Prostate gland (tissue), 2 donors: ENCODE measurements at regions not wholly inside any gene's neighbourhood (a gene's known extent, or its start where the extent isn't known, plus 50 kb on each side); places are given as distances from the start of the nearest gene placed in this dataset.
"Not testable (repeated sequence)": the region's sequence is repeated elsewhere in the genome, so short reads cannot be mapped to it uniquely, and the experiment has no call there.

Source experiments
- DNase-seq: peaks from one replicate; pipeline ENCODE4 v3.0.0-alpha.2; 2019; ENCODE audit warnings: low spot score
- H3K27ac ChIP-seq, 2 donors: fragments of 200-600 bp; sonication (generic); 2 replicates each; pipeline ENCODE4 v1.5.1; 2017 to 2019
- H3K27me3 ChIP-seq: fragments of 200-600 bp; sonication (generic); replicated peaks from 2 replicates; pipeline ENCODE4 v1.5.1; 2019; ENCODE audit not compliant: insufficient read depth
- H3K36me3 ChIP-seq, 2 donors: fragments of 200-600 bp; sonication (generic); 1 replicate in 1 of 2; 2 replicates in 1 of 2; pipeline versions ENCODE4 v1.5.1 to v1.8.1; 2017 to 2019
- H3K4me1 ChIP-seq: fragments of 200-600 bp; sonication (generic); replicated peaks from 2 replicates; pipeline ENCODE4 v1.5.1; 2019
- H3K4me3 ChIP-seq, 2 donors: fragments of 200-600 bp; sonication (generic); 2 replicates each; pipeline ENCODE4 v1.5.1; 2017 to 2019
- H3K9me3 ChIP-seq: fragments of 200-600 bp; sonication (generic); 2 replicates; pipeline ENCODE4 v1.5.1; 2017
- POLR2A ChIP-seq: fragments of 450-650 bp; IDR thresholded peaks from one replicate; pipeline ENCODE4 v1.6.1; 2016; ENCODE audit warnings: antibody characterized with exemption, mild to moderate bottlenecking
- POLR2AphosphoS5 ChIP-seq: sonication (generic); formaldehyde crosslinking; IDR thresholded peaks from one replicate; pipeline ENCODE4 v1.6.1; 2017; ENCODE audit warnings: antibody characterized with exemption
- WGBS: methylation state at CpG from one replicate; pipeline ENCODE4 v1.1.5; 2018; 5-methylcytosine and 5-hydroxymethylcytosine counted together
- intact Hi-C: fragments of 100-400 bp; cut with DNase I; formaldehyde crosslinking; loops from one replicate; pipeline ENCODE4 v1.14.2; 2022
- TF ChIP-seq, protein P1 (sequence below), 4 experiments: fragments of 200-600 bp in 2 of 4; fragments of 450-650 bp in 2 of 4; sonication (generic) in 2 of 4; IDR thresholded peaks; 1 replicate in 3 of 4; 2 replicates in 1 of 4; pipeline ENCODE4 v1.5.1; 2016 to 2019; ENCODE audit warnings: antibody characterized with exemption in 4 of 4, mild to moderate bottlenecking in 2 of 4, moderate library complexity in 2 of 4

DNA sequence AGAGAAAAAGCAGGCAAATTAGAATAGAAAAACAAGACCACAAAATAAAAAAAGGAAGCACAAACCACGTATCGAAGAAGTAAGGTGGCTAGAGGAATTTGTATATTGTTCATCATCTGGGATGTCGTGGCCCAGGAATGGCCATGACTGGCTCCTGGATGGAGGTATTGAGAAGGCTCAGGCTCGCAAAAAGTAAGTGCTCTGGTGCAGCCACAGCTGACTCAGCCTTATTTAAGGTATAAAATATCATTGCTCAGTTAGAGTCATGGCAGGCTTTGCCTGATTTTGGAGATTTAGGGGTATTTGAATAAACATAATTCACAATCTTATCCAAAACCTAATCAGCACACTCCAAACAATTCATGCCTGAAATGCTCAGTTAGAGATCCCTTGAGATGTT is 78.4 kb upstream of the FANCL start:
- TF ChIP-seq POLR2A (no peak), POLR2AphosphoS5 (no peak)
- TF ChIP-seq, protein P1, sequence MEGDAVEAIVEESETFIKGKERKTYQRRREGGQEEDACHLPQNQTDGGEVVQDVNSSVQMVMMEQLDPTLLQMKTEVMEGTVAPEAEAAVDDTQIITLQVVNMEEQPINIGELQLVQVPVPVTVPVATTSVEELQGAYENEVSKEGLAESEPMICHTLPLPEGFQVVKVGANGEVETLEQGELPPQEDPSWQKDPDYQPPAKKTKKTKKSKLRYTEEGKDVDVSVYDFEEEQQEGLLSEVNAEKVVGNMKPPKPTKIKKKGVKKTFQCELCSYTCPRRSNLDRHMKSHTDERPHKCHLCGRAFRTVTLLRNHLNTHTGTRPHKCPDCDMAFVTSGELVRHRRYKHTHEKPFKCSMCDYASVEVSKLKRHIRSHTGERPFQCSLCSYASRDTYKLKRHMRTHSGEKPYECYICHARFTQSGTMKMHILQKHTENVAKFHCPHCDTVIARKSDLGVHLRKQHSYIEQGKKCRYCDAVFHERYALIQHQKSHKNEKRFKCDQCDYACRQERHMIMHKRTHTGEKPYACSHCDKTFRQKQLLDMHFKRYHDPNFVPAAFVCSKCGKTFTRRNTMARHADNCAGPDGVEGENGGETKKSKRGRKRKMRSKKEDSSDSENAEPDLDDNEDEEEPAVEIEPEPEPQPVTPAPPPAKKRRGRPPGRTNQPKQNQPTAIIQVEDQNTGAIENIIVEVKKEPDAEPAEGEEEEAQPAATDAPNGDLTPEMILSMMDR (IDR thresholded peaks at IDR 0.05), result no peak
- Histone ChIP-seq H3K4me3 (no peak overlapping the region), H3K27ac (no peak overlapping the region), H3K27me3 (no peaks in the 10 kb centered on the region), H3K4me1 (no peaks in the 10 kb centered on the region), H3K9me3 (no peaks in the 10 kb centered on the region), H3K36me3 (no peaks in the 10 kb centered on the region)
- intact Hi-C loops, result no loop called here
- no peak for DNase-seq
- 57% methylated on average over 4 of the region's 4 CpGs for WGBS

DNA sequence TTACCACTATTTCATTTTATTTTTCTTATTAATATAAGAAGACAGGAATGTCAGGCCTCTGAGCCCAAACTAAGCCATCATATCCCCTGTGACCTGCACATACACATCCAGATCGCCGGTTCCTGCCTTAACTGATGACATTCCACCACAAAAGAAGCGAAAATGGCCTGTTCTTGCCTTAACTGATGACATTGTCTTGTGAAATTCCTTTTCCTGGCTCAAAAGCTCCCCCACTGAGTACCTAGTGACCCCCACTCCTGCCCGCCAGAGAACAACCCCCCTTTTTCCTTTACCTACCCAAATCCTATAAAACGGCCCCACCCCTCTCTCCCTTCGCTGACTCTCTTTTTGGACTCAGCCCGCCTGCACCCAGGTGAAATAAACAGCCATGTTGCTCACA is 77.8 kb upstream of the FANCL start:
- 77% methylated on average over 7 of the region's 7 CpGs for WGBS
- H3K36me3 ChIP-seq, H3K4me1 ChIP-seq, H3K27ac ChIP-seq, DNase-seq, intact Hi-C loops, H3K9me3 ChIP-seq, H3K27me3 ChIP-seq, H3K4me3 ChIP-seq: not testable (repeated sequence)

DNA sequence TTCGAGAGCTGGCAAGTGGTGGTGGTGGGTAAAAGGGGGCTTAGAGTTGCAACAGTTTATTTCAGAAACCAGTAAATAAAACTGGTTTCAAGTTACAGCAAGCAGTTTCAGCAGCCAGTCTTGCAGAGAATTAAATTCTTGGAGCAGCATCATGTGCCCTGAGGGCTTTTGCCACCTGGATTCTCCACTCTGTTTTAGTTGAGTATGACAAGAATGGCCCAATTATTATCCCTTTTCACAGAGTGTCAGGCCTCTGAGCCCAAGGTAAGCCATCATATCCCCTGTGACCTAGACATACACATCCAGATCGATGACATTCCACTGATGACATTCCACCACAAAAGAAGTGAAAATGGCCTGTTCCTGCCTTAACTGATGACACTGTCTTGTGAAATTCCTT is 72.8 kb upstream of the FANCL start:
- Histone ChIP-seq H3K27ac (no peak overlapping the region), H3K27me3 (no peaks in the 10 kb centered on the region), H3K4me1 (no peaks in the 10 kb centered on the region), H3K36me3 (no peaks in the 10 kb centered on the region), H3K4me3 (no peak overlapping the region), H3K9me3 (no peaks in the 10 kb centered on the region)
- no peak for DNase-seq
- intact Hi-C loops, result no loop called here
- 77% methylated on average over 2 of the region's 2 CpGs for WGBS
- TF ChIP-seq POLR2AphosphoS5 (no peak), POLR2A (no peak)
- TF ChIP-seq, protein P1 (IDR thresholded peaks at IDR 0.05), result no peak

GRCh38 chr2:58308435-58308834 is 67.3 kb upstream of the FANCL start:
- H3K4me1 ChIP-seq, result no peaks in the 10 kb centered on the region
- no peak overlapping the region for H3K27ac ChIP-seq
- intact Hi-C loops, result no loop called here
- no peak overlapping the region for H3K4me3 ChIP-seq
- no peak for TF ChIP-seq POLR2A
- TF ChIP-seq POLR2AphosphoS5, result no peak
- TF ChIP-seq, protein P1 (IDR thresholded peaks at IDR 0.05), result no peak
- no peak for DNase-seq
- H3K9me3 ChIP-seq, result no peaks in the 10 kb centered on the region
- H3K36me3 ChIP-seq, result no peaks in the 10 kb centered on the region
- H3K27me3 ChIP-seq, result no peaks in the 10 kb centered on the region

GRCh38 chr2:58304843-58305242 is 63.7 kb upstream of the FANCL start:
- no peak overlapping the region for H3K27ac ChIP-seq
- no peak for TF ChIP-seq POLR2AphosphoS5
- TF ChIP-seq POLR2A, result no peak
- TF ChIP-seq, protein P1 (IDR thresholded peaks at IDR 0.05), result no peak
- no peak overlapping the region for H3K4me3 ChIP-seq
- no peak for DNase-seq
- intact Hi-C loops, result no loop called here
- no peaks in the 10 kb centered on the region for H3K27me3 ChIP-seq
- H3K4me1 ChIP-seq, result no peaks in the 10 kb centered on the region
- no peaks in the 10 kb centered on the region for H3K36me3 ChIP-seq
- H3K9me3 ChIP-seq, result no peaks in the 10 kb centered on the region
